K562 (cell line): ENCODE measurements at regions not wholly inside any gene's neighbourhood (a gene's known extent, or its start where the extent isn't known, plus 50 kb on each side); places are given as distances from the start of the nearest gene placed in this dataset.

ENCODE experiments used
- GATA2 ChIP-seq: sonication (generic); formaldehyde crosslinking; IDR thresholded peaks from 2 replicates; pipeline ENCODE4 v1.4.0; 2020; ENCODE audit warnings: mild to moderate bottlenecking, missing genetic modification reagents
- POLR2A ChIP-seq: fragments of 450-650 bp; conservative IDR thresholded peaks from 2 replicates; pipeline ENCODE4 v1.6.1; 2016
- TAF1 ChIP-seq: IDR thresholded peaks from 2 replicates; pipeline ENCODE4 v1.6.1; 2011; ENCODE audit warnings: mild to moderate bottlenecking, low read length, moderate library complexity; ENCODE audit not compliant: insufficient read depth, control insufficient read depth, severe bottlenecking; ENCODE audit errors: extremely low read depth
- ZNF408 ChIP-seq: fragments of 250-450 bp; sonication (Bioruptor Pico); IDR thresholded peaks from 2 replicates; pipeline ENCODE4 v1.4.0; 2020; ENCODE audit warnings: low read depth, mild to moderate bottlenecking, moderate library complexity
- TF ChIP-seq, protein P1 (sequence below): fragments of 250-450 bp; sonication (Bioruptor Pico); IDR thresholded peaks from 2 replicates; pipeline ENCODE4 v1.5.0; 2020; ENCODE audit warnings: mild to moderate bottlenecking
- TF ChIP-seq, protein P2 (sequence below), 2 experiments: fragments of 450-650 bp; formaldehyde crosslinking in 1 of 2; IDR thresholded peaks; 2 replicates each; pipeline versions ENCODE4 v1.4.0 to v1.6.1; 2014 to 2020; ENCODE audit warnings: mild to moderate bottlenecking in 2 of 2, borderline replicate concordance in 1 of 2, low read depth in 1 of 2
- TF ChIP-seq, protein P3 (sequence below): sonication (generic); formaldehyde crosslinking; IDR thresholded peaks from 2 replicates; pipeline ENCODE4 v1.8.1; 2022; ENCODE audit warnings: missing genetic modification reagents
- TF ChIP-seq, protein P4 (sequence below): sonication (generic); formaldehyde crosslinking; IDR thresholded peaks from 2 replicates; pipeline ENCODE4 v1.9.0; 2022; ENCODE audit warnings: mild to moderate bottlenecking, missing genetic modification reagents

DNA sequence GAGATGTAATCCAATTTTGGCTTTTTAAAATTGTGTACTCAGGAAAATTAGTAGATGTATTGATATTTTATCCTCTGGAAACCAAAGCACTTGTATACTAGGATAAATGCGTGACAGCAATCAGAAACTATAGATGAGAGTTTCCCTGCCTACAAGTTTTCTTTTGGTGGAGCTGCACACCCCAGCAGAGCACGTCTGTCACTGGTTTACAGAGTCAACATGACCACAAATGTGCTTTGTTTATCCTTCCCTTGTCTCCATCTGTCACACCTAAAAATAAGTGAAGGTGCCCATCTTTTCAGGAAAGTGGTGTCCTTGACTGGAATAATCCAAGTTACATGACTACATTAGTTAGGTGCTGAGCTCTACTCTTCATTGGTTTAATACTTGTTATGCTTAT is 210.4 kb upstream of the DSEL start:
- TF ChIP-seq, protein P1, sequence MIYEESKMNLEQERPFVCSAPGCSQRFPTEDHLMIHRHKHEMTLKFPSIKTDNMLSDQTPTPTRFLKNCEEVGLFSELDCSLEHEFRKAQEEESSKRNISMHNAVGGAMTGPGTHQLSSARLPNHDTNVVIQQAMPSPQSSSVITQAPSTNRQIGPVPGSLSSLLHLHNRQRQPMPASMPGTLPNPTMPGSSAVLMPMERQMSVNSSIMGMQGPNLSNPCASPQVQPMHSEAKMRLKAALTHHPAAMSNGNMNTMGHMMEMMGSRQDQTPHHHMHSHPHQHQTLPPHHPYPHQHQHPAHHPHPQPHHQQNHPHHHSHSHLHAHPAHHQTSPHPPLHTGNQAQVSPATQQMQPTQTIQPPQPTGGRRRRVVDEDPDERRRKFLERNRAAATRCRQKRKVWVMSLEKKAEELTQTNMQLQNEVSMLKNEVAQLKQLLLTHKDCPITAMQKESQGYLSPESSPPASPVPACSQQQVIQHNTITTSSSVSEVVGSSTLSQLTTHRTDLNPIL, result no peak
- TF ChIP-seq, protein P2, sequence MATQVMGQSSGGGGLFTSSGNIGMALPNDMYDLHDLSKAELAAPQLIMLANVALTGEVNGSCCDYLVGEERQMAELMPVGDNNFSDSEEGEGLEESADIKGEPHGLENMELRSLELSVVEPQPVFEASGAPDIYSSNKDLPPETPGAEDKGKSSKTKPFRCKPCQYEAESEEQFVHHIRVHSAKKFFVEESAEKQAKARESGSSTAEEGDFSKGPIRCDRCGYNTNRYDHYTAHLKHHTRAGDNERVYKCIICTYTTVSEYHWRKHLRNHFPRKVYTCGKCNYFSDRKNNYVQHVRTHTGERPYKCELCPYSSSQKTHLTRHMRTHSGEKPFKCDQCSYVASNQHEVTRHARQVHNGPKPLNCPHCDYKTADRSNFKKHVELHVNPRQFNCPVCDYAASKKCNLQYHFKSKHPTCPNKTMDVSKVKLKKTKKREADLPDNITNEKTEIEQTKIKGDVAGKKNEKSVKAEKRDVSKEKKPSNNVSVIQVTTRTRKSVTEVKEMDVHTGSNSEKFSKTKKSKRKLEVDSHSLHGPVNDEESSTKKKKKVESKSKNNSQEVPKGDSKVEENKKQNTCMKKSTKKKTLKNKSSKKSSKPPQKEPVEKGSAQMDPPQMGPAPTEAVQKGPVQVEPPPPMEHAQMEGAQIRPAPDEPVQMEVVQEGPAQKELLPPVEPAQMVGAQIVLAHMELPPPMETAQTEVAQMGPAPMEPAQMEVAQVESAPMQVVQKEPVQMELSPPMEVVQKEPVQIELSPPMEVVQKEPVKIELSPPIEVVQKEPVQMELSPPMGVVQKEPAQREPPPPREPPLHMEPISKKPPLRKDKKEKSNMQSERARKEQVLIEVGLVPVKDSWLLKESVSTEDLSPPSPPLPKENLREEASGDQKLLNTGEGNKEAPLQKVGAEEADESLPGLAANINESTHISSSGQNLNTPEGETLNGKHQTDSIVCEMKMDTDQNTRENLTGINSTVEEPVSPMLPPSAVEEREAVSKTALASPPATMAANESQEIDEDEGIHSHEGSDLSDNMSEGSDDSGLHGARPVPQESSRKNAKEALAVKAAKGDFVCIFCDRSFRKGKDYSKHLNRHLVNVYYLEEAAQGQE (IDR thresholded peaks at IDR 0.05; ENCODE audit: borderline replicate concordance), result no peak
- TF ChIP-seq, protein P2 (CRISPR knock-in tag; IDR thresholded peaks at IDR 0.05; ENCODE audit: low read depth), result no peak
- TF ChIP-seq, protein P3, sequence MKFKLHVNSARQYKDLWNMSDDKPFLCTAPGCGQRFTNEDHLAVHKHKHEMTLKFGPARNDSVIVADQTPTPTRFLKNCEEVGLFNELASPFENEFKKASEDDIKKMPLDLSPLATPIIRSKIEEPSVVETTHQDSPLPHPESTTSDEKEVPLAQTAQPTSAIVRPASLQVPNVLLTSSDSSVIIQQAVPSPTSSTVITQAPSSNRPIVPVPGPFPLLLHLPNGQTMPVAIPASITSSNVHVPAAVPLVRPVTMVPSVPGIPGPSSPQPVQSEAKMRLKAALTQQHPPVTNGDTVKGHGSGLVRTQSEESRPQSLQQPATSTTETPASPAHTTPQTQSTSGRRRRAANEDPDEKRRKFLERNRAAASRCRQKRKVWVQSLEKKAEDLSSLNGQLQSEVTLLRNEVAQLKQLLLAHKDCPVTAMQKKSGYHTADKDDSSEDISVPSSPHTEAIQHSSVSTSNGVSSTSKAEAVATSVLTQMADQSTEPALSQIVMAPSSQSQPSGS, result no peak
- TF ChIP-seq POLR2A (no peak), TAF1 (no peak), ZNF408 (CRISPR knock-in tag) (no peak), GATA2 (no peak)
- TF ChIP-seq, protein P4, sequence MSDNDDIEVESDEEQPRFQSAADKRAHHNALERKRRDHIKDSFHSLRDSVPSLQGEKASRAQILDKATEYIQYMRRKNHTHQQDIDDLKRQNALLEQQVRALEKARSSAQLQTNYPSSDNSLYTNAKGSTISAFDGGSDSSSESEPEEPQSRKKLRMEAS (CRISPR knock-in tag), result no peak
